Hepatocyte (in vitro differentiated cells): ENCODE measurements at regions not wholly inside any gene's neighbourhood (a gene's known extent, or its start where the extent isn't known, plus 50 kb on each side); places are given as distances from the start of the nearest gene placed in this dataset.

Experiments
- DNase-seq: peaks from one replicate; pipeline ENCODE4 v3.0.0-alpha.2; 2016; ENCODE audit warnings: low spot score
- H2AFZ ChIP-seq: fragments of 200-600 bp; sonication (generic); 2 replicates; pipeline ENCODE4 v1.6.0; 2016; ENCODE audit warnings: antibody characterized with exemption, mild to moderate bottlenecking
- H3K27ac ChIP-seq: fragments of 200-600 bp; sonication (generic); 2 replicates; pipeline ENCODE4 v1.5.1; 2016; ENCODE audit warnings: mild to moderate bottlenecking
- H3K27me3 ChIP-seq: fragments of 200-600 bp; sonication (generic); 2 replicates; pipeline ENCODE4 v1.6.1; 2016
- H3K36me3 ChIP-seq: fragments of 200-600 bp; sonication (generic); replicated peaks from 2 replicates; pipeline ENCODE4 v1.5.1; 2016; ENCODE audit warnings: low read depth; ENCODE audit not compliant: insufficient read depth
- H3K4me1 ChIP-seq: fragments of 200-600 bp; sonication (generic); 2 replicates; pipeline ENCODE4 v1.5.1; 2016; ENCODE audit warnings: mild to moderate bottlenecking, moderate library complexity; ENCODE audit not compliant: insufficient read depth
- H3K4me2 ChIP-seq: fragments of 200-600 bp; sonication (generic); 2 replicates; pipeline ENCODE4 v1.6.0; 2016
- H3K4me3 ChIP-seq: fragments of 200-600 bp; sonication (generic); 2 replicates; pipeline ENCODE4 v1.5.1; 2016; ENCODE audit warnings: mild to moderate bottlenecking
- H3K79me2 ChIP-seq: fragments of 200-600 bp; sonication (generic); 2 replicates; pipeline ENCODE4 v1.6.0; 2017; ENCODE audit warnings: mild to moderate bottlenecking
- H3K9me2 ChIP-seq: fragments of 200-600 bp; sonication (generic); replicated peaks from 2 replicates; pipeline ENCODE4 v1.6.0; 2017; ENCODE audit warnings: mild to moderate bottlenecking; ENCODE audit not compliant: insufficient read depth
- H3K9me3 ChIP-seq: fragments of 200-600 bp; sonication (generic); 2 replicates; pipeline ENCODE4 v1.5.1; 2016; ENCODE audit warnings: low read depth, mild to moderate bottlenecking
- H4K20me1 ChIP-seq: fragments of 200-600 bp; sonication (generic); 2 replicates; pipeline ENCODE4 v1.6.0; 2016; ENCODE audit warnings: mild to moderate bottlenecking; ENCODE audit not compliant: insufficient read depth, poor library complexity, severe bottlenecking
- EZH2 ChIP-seq: fragments of 200-600 bp; sonication (generic); IDR thresholded peaks from 2 replicates; pipeline ENCODE4 v1.6.1; 2016; ENCODE audit warnings: antibody characterized with exemption, mild to moderate bottlenecking, borderline replicate concordance
- EZH2phosphoT487 ChIP-seq: fragments of 200-600 bp; sonication (generic); IDR thresholded peaks from one replicate; pipeline ENCODE4 v1.6.1; 2018; ENCODE audit warnings: antibody characterized with exemption, mild to moderate bottlenecking, low read depth, moderate library complexity; ENCODE audit not compliant: unreplicated experiment, severe bottlenecking
- WGBS: methylation state at CpG from one replicate; pipeline ENCODE4 v1.1.6; 2016; ENCODE audit warnings: low lambda C conversion rate; ENCODE audit errors: missing lambda C conversion rate; 5-methylcytosine and 5-hydroxymethylcytosine counted together
- TF ChIP-seq, protein P1 (sequence below): fragments of 200-600 bp; sonication (generic); IDR thresholded peaks from 2 replicates; pipeline ENCODE4 v1.5.1; 2016; ENCODE audit warnings: antibody characterized with exemption, mild to moderate bottlenecking; ENCODE audit not compliant: poor library complexity

DNA sequence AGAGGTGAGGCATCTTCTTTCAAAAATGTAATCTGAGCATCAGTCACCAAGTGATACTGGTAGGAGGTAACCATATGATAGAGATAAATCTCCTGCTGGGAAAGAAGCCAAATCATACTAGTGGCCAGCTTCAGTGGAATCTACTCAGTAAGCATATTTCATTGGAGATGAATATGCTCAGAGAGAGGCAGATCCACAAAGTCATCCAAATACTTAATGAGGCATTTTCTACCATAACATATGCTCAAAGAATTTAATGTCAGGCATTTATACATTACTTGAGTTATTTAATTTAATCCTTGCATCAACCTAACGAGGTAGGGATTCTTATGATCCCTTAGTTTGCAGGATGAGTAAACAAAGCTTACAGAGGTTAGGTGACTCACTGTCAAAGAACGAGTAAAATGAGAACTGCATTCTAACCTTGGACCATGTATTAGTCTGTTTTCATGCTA, 50.9 kb upstream of the DMRTA1 start:
- H3K36me3 ChIP-seq: no peaks in the 10 kb centered on the region
- TF ChIP-seq, protein P1, sequence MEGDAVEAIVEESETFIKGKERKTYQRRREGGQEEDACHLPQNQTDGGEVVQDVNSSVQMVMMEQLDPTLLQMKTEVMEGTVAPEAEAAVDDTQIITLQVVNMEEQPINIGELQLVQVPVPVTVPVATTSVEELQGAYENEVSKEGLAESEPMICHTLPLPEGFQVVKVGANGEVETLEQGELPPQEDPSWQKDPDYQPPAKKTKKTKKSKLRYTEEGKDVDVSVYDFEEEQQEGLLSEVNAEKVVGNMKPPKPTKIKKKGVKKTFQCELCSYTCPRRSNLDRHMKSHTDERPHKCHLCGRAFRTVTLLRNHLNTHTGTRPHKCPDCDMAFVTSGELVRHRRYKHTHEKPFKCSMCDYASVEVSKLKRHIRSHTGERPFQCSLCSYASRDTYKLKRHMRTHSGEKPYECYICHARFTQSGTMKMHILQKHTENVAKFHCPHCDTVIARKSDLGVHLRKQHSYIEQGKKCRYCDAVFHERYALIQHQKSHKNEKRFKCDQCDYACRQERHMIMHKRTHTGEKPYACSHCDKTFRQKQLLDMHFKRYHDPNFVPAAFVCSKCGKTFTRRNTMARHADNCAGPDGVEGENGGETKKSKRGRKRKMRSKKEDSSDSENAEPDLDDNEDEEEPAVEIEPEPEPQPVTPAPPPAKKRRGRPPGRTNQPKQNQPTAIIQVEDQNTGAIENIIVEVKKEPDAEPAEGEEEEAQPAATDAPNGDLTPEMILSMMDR: no peak
- TF ChIP-seq EZH2phosphoT487 (no peak), EZH2 (no peak)
- no peak overlapping the region for H2AFZ ChIP-seq
- WGBS: 53% methylated on average over 2 of the region's 2 CpGs
- no peaks in the 10 kb centered on the region for H3K79me2 ChIP-seq
- no peaks in the 10 kb centered on the region for H3K9me2 ChIP-seq
- H3K4me3 ChIP-seq: no peak overlapping the region
- no peaks in the 10 kb centered on the region for H3K9me3 ChIP-seq
- H3K4me2 ChIP-seq: no peak overlapping the region
- no peak overlapping the region for H3K27ac ChIP-seq
- DNase-seq: no peak
- H3K4me1 ChIP-seq: peaks cover 7% of the 10 kb centered on the region
- H4K20me1 ChIP-seq: no peaks in the 10 kb centered on the region
- H3K27me3 ChIP-seq: no peaks in the 10 kb centered on the region
